GM19468 (cell line): ENCODE measurements at regions not wholly inside any gene's neighbourhood (a gene's known extent, or its start where the extent isn't known, plus 50 kb on each side); places are given as distances from the start of the nearest gene placed in this dataset.

Experiments
- ATAC-seq: cut with Tn5 transposase; IDR thresholded peaks from one replicate; pipeline ENCODE4 v1.9.1; 2021; ENCODE audit warnings: mild to moderate bottlenecking, moderate library complexity, moderate number of reproducible peaks; ENCODE audit not compliant: unreplicated experiment; ENCODE audit errors: extremely low read depth

DNA sequence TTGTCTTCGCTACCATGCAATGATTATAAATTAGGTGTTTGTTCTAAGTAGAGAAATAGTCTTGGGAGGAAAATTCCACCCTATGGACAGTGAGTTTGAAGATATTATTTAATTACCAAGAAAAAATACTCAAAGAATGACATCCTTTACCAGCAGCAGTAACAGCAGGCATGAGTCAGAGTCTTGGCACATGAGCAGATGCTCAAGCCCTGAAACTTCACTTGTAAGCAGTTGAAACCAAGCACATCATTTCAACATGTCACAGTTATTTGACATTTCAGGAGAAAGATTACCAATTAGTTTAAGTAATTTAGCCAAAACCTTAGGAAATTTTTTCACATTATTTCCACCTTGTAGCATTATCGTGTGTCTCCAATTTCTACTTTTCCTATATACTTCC lies 99.2 kb downstream of the C12orf50 start:
- no peak for ATAC-seq

DNA sequence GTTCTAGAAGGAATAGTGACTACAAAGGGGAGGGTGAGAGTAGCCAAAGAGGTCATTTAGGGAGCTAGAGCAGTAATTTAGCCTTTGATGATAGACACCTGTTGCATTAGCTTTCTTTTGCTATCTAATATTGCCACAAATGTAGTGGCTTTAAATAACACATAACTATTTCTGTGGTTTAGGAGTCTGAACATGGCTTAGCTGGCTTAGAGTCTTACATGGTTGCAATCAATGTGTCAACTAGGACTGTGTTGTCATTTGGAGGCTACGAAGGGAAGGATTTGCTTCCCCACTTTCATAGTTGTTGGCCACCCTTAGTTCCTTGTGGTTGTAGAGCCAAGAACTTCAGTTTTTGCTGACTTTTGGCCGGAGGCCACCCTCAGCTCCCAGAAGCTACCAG lies 99.9 kb downstream of the C12orf50 start:
- ATAC-seq = no peak

GRCh38 chr12:87928031-87928430 lies 101.2 kb downstream of the C12orf50 start:
- ATAC-seq = no peak

DNA sequence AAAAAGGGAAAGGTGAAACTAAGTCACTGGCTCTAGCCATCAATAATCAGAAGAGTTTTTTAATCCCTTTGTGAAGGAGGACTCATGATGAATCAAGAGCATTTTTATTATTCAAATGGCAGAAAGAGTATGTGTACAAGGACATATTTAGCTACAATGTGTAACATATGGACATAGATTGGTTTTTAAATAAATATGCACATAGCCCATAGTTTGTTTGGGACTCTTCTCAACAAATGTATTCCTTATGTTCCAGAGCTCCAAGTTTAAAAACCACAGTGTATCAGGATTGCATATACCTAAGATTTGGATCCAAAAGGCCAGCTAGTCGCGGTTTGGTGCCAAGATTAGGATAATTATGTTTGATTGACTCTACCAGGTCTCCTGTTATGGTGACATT lies 104.2 kb downstream of the C12orf50 start:
- no peak for ATAC-seq

DNA sequence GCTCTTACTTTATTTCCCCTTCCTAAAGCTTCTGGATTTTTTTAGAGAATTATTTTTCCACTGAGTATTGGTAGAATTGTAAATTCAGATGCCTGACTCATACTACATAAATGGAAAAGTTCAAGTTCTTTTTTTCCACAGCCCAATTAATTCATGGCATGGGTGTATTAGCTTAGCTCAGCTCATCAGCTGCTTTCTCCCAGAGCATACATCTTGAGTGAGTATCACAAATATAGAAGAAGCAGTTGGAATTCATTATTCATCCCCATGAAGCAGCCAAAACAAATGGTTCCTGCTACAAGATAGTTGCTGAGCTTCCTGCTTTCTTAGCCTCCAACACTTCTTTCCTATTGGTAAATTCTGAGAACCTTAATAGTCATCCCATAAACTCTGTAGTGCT lies 105.1 kb downstream of the C12orf50 start:
- ATAC-seq = no peak

- ATAC-seq = no peak
These were observed 105.8 kb downstream of the C12orf50 start for GRCh38 chr12:87923361-87923760.

DNA sequence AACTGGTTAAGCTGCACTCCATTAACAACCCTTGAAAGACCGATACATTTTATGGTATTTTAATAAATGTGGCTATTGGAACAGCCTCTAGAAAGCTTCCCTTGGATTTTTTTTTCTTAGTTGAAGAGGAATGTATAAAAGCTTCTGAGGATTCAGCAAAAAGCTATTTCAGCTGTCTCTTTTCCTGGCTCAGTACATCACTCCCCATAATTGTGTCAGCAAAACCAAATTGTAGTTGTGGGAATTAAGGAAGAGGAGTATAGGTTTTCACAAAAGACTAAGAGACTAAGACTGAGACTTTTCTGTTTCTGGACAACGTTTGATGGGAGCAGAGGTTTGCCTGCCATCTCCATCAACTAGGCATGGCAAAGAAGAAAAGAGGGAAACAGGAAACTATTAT lies 106.5 kb downstream of the C12orf50 start:
- ATAC-seq = no peak

GRCh38 chr12:87921621-87922020 lies 107.6 kb downstream of the C12orf50 start:
- no peak for ATAC-seq

DNA sequence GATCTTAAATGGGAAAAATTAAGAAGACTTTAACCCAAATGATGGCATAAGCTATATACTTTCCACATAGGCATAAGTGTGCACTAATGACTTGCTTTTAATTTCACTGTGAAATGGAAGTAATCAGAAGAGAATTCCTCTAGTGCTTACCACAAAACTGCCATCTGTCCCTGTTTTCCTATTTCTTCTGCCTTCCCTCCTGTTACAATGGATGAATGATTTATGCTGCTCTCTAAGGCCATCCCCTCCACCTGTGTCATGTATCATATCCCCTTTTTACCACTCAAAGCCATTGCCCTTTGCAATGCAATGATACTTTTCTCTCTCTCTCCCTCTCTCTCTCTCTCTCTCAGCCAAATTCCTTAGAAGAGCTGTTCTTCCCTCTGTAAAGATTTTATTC lies 109.1 kb downstream of the C12orf50 start:
- no peak for ATAC-seq

- ATAC-seq = no peak
These were observed 127.7 kb downstream of the C12orf50 start for GRCh38 chr12:87901457-87901856.

- ATAC-seq = no peak
These were observed 131.5 kb downstream of the C12orf50 start for GRCh38 chr12:87897662-87898061.

DNA sequence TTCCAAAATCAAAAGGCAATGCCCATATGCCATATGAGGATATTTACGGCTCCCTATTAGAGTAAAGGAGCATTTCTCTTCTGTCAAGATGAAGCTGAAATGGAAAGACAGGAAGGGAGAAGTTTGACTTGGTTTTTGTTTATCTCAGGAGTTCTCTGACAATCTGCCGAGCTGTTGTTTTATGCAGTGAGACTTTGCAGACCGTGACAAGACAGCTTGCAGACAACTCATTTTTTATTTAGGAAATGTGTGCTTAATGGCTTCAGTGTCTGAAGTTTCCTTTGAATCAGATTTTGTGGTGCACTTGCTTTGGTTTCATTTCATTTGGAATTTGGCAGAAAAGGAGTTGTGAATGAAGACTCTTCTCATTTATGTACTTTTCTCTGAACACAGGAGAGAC lies 145.4 kb downstream of the C12orf50 start:
- ATAC-seq = no peak

DNA sequence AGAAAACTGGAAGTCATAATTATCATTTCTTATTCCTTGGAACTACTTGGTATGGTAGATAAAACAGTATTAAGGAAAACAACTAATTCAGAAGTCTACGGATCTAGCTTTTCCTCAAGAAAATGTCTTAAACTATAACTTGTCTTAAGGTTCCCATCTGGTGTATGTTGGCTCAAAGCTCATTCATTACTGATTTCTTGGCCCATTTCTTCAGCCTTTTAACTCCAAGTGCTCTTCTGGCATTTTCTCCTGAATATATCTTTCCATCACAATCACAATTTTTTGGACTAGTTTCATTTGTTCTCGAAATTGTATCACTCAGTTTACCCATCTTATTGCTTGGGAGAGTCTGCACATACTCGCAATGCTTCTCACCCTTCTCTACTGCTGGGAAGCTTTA lies 150.1 kb downstream of the C12orf50 start:
- ATAC-seq = no peak

GRCh38 chr12:87870493-87871460 lies 158.4 kb downstream of the C12orf50 start:
- ATAC-seq = no peak

DNA sequence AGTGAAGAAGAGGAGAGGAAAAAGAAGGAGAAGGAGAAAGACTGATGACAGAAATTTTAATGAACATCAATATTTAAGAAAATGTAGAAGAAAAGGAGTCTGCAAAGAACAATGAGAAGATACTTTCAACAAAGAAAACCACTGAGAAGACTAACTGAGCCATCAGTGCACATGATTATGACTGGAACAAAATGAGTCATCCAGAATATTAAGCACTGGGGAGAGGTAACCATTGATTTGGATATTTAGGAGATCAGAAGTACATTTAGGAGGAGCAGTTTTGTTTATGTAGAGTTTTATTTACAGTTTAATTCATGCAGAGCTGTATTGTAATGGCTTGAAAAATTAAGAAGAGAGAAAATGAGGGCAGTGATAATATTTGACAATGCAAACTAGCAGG lies 159.1 kb downstream of the C12orf50 start:
- no peak for ATAC-seq

- no peak for ATAC-seq
These were observed 162.5 kb downstream of the C12orf50 start for GRCh38 chr12:87866578-87867292.

DNA sequence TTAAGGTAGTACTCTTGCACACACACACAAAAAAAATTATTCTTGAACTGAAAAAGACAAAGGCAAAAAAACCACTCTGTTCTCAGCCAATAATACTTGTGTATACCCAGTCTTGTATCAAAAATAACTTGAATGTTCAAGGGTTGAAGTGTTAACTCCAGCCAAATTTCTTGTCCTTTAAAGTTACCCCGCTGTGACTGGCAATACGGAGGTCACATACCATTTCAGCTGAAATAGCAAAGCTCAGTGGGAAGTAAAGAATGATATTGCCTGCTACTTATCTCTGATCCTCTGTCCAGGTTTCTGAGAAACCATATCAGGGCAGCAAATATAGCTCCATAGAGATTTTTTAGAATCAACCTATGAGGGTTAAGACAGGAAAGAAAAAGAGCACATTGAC lies 167.4 kb downstream of the C12orf50 start:
- no peak for ATAC-seq

DNA sequence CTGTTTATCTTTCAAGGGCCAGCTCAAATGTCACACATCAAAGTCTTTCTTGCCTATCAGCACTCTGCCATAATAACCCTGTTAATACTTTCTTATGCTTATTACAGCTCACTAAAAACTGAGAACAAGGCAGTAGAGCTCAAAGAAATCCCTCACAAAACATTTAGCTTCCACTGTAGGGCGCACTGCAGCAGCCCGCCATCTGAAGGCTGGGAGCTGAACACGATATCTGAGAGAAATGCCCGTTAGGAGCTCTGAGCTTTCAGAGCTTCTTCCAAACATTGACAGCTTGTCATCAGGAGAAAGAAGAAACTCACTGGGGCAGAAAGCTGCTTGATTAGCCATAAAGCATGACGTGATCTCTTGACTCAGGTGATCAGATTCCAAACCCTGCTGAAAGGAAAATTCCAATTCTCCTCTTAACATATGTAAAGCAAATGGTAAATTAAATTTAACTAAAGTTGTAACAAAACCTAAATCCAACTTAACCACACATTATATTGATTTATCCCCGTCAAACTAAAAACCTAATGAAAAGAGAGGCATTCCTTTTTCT lies 175.7 kb downstream of the C12orf50 start:
- no peak for ATAC-seq

- no peak for ATAC-seq
These were observed 180.1 kb downstream of the C12orf50 start for GRCh38 chr12:87849074-87849473.

DNA sequence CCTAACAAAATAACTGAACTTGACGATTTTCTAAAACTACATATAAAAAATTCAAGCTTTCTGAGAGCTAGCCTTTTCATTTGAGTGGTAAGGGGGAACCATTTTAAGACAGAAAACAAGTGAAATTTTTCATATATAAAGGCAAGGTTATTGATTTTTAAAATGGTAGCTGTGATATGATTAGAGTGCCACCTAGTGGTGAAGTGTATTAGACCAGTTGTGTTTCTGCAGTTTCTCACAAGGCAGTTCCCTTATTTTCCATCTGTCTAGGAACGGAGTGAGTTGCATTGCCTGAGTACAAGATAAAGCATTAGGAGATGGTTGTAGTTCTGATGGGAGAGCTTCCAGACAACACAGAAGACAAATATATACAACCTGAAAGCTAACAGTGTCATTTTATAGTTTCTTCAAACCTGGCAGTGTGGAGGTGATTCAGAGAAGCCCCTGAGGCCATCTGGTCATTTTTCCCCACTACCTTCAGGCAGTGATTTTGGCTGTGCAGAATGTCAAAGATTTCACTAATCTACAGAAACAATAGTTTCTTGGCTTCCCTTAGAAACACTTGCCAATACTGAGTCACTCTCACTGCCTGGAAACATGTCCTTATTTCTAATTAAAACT lies 180.8 kb downstream of the C12orf50 start:
- ATAC-seq = peak; percentile 51

- no peak for ATAC-seq
These were observed 182.1 kb downstream of the C12orf50 start for GRCh38 chr12:87847147-87847546.
